ENCODE measurements at regions not wholly inside any gene's neighbourhood (a gene's known extent, or its start where the extent isn't known, plus 50 kb on each side); places are given as distances from the start of the nearest gene placed in this dataset.

- no peak for DNase-seq (ENCODE audit: low spot score in 2 of 2)
- WGBS, 2 donors: 95% methylated on average over 9 to 10 of the region's 10 CpGs
- H3K36me3 ChIP-seq: no peaks in the 10 kb centered on the region
These were observed 99.7 kb downstream of the ENGASE start for GRCh38 chr17:79174193-79174765.

DNA sequence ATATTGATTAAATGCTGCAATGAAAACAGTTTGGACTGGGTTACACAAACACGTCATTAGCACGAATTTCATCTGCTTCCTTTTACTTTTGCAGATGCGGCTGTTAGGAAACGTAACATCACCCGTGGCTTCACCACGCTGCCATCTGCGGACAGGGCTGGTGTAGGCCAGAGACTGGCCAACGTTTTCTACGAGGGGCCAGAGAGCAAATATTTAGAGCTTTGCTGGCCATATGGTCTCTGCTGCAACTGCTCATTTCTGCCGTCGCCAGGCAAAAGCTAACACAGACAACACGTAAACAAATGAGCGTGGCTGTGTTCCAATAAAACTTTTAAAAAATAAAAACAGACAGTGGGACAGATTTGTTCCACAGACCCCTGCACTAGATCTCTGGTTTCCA, 96.6 kb downstream of the ENGASE start:
- Histone ChIP-seq H3K36me3 (no peaks in the 10 kb centered on the region), H3K4me1 (no peaks in the 10 kb centered on the region), H3K27ac (no peak overlapping the region), H3K4me3 (no peak overlapping the region), H3K9me3 (no peaks in the 10 kb centered on the region), H3K27me3 (peaks cover 0 to 18% of the 10 kb centered on the region in 2 donors)
- no peak for TF ChIP-seq POLR2A (IDR thresholded peaks at IDR 0.05)
- no peak for TF ChIP-seq EP300 (IDR thresholded peaks at IDR 0.05)
- TF ChIP-seq CTCF (IDR thresholded peaks at IDR 0.05): no peak
- DNase-seq (ENCODE audit: low spot score in 2 of 2): no peak
- WGBS, 2 donors: 42 to 53% methylated on average over 13 of the region's 13 CpGs

More at GRCh38 chr17:79174193-79174765, 99.7 kb downstream of the ENGASE start:
- Histone ChIP-seq H3K4me1 (no peaks in the 10 kb centered on the region), H3K4me3 (no peak overlapping the region), H3K9me3 (peaks cover 0 to 12% (median 0%) of the 10 kb centered on the region in 4 donors), H3K27me3 (peaks cover 0 to 8% of the 10 kb centered on the region in 2 donors), H3K27ac (no peak overlapping the region)
- TF ChIP-seq EP300 (IDR thresholded peaks at IDR 0.05) (no peak), CTCF (IDR thresholded peaks at IDR 0.05) (no peak), POLR2A (IDR thresholded peaks at IDR 0.05) (no peak)

DNA sequence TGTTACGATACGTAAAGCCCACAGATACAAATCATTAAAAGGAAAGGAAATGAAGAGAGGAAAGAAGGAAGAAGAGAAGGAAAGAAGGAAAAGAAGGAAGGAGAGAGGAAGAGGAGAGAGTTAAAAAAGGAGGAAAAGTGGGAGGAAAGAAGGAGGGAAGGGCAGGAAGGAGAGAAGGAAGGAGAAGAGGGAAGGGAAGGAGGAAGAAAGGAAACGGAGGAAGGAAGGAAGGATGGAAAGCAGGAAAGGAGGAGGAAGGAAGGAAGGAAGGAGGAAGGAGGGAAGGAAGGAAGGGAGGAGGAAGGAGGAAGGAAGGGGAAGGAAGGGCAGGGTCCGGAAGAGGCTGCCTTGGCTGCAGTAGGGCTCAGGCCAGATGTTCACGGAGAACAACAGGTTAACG, 95.2 kb downstream of the ENGASE start:
- TF ChIP-seq CTCF (IDR thresholded peaks at IDR 0.05): no peak
- TF ChIP-seq EP300 (IDR thresholded peaks at IDR 0.05): no peak
- no peak for TF ChIP-seq POLR2A (IDR thresholded peaks at IDR 0.05)
- DNase-seq (ENCODE audit: low spot score in 2 of 2): no peak
- Histone ChIP-seq H3K9me3 (no peaks in the 10 kb centered on the region), H3K27ac (no peak overlapping the region), H3K4me3 (no peak overlapping the region), H3K4me1 (no peaks in the 10 kb centered on the region), H3K27me3 (peaks cover 0 to 32% of the 10 kb centered on the region in 2 donors), H3K36me3 (no peaks in the 10 kb centered on the region)
- WGBS, 2 donors: 75 to 78% methylated on average over 6 of the region's 6 CpGs

GRCh38 chr17:79169366-79169765, 94.7 kb downstream of the ENGASE start:
- DNase-seq (ENCODE audit: low spot score in 2 of 2): no peak
- no peak for TF ChIP-seq CTCF (IDR thresholded peaks at IDR 0.05)
- TF ChIP-seq EP300 (IDR thresholded peaks at IDR 0.05): no peak
- TF ChIP-seq POLR2A (IDR thresholded peaks at IDR 0.05): no peak
- Histone ChIP-seq H3K27ac (no peak overlapping the region), H3K4me3 (no peak overlapping the region), H3K27me3 (peaks cover 0 to 36% of the 10 kb centered on the region in 2 donors), H3K4me1 (no peaks in the 10 kb centered on the region), H3K9me3 (no peaks in the 10 kb centered on the region), H3K36me3 (no peaks in the 10 kb centered on the region)
- WGBS, 2 donors: 70 to 76% methylated on average over 11 of the region's 11 CpGs

DNA sequence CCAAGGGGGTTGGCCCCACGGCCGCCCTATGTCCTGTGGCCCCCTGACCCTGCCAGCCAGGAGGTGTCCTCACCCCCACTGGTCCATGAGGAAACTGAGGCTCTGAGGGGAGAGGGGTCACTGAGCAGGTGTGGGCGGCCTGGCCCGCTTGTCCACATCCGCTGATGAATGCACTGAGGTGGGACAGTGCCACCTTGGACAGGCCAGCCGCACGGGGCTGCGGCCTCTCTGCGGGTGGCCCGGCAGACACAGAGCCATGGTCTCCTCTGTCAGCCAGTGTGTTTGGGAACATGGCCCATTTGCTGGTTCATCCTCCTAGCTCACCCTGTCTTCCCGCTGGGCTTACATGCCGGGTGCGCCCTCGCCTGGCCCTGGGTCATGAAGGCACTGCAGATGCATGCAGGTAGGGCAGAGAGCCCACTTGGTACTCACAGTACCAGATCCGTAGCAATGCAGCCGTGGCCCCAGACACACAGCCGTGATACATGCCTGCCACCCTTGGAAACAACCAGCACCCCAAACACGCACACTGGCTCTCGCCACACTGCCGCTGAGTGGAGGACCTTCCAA, 93.9 kb downstream of the ENGASE start:
- Histone ChIP-seq H3K9me3 (no peaks in the 10 kb centered on the region), H3K4me1 (no peaks in the 10 kb centered on the region), H3K4me3 (no peak overlapping the region), H3K27ac (no peak overlapping the region), H3K27me3 (peaks cover 0 to 44% of the 10 kb centered on the region in 2 donors), H3K36me3 (no peaks in the 10 kb centered on the region)
- no peak for DNase-seq (ENCODE audit: low spot score in 2 of 2)
- TF ChIP-seq POLR2A (IDR thresholded peaks at IDR 0.05) (no peak), CTCF (IDR thresholded peaks at IDR 0.05) (no peak), EP300 (IDR thresholded peaks at IDR 0.05) (no peak)
- WGBS, 2 donors: 88 to 90% methylated on average over 15 to 18 of the region's 20 CpGs

All from tibial nerve (tissue), 4 donors.